OCI-LY7 (cell line): ENCODE measurements at regions not wholly inside any gene's neighbourhood (a gene's known extent, or its start where the extent isn't known, plus 50 kb on each side); places are given as distances from the start of the nearest gene placed in this dataset.

ENCODE experiments used
- BruUV-seq: library from RNA; stranded (reverse); fragments of 400-500 nt; replicated peaks from 2 replicates; lab custom pipeline; 2021; lab: Mats Ljungman, UMichigan
- CTCF ChIA-PET: fragments of 300-600 bp; sonication (Branson Sonifier 250); formaldehyde crosslinking; loops from one replicate; lab custom pipeline; 2022; ENCODE audit warnings: antibody characterized with exemption; ENCODE audit not compliant: unreplicated experiment; lab: Charles Lee
- POLR2A ChIA-PET: fragments of 300-600 bp; sonication (Branson Sonifier 250); formaldehyde crosslinking; loops from one replicate; lab custom pipeline; 2022; ENCODE audit warnings: antibody characterized with exemption; lab: Charles Lee
- DNase-seq: peaks from one replicate; pipeline ENCODE4 v3.0.0-alpha.2; 2015; ENCODE audit warnings: low spot score
- H2AFZ ChIP-seq: fragments of 200-600 bp; sonication (generic), shearing (Covaris generic); 2 replicates; pipeline ENCODE4 v1.6.1; 2014; ENCODE audit warnings: mild to moderate bottlenecking, antibody characterized with exemption, low read length, moderate library complexity
- H3K27ac ChIP-seq: fragments of 200-600 bp; sonication (generic); 2 replicates; pipeline ENCODE4 v1.5.1; 2014; ENCODE audit warnings: mixed run types, low read depth, mild to moderate bottlenecking, moderate library complexity, low read length, inconsistent platforms; ENCODE audit not compliant: poor library complexity, severe bottlenecking
- H3K36me3 ChIP-seq: fragments of 200-600 bp; sonication (generic); 2 replicates; pipeline ENCODE4 v1.6.1; 2014; ENCODE audit warnings: mild to moderate bottlenecking, antibody characterized with exemption, low read length, moderate library complexity, mixed read lengths; ENCODE audit not compliant: insufficient read depth
- H3K4me1 ChIP-seq: fragments of 200-600 bp; sonication (generic); 2 replicates; pipeline ENCODE4 v1.5.1; 2014; ENCODE audit warnings: mild to moderate bottlenecking, low read length; ENCODE audit not compliant: insufficient read depth, poor library complexity, severe bottlenecking
- H3K4me2 ChIP-seq: fragments of 200-600 bp; sonication (generic); 2 replicates; pipeline ENCODE4 v1.6.1; 2014; ENCODE audit warnings: mild to moderate bottlenecking, low read length
- H3K4me3 ChIP-seq: fragments of 200-600 bp; sonication (generic); 2 replicates; pipeline ENCODE4 v1.5.1; 2014; ENCODE audit warnings: mild to moderate bottlenecking, low read depth, low read length; ENCODE audit not compliant: poor library complexity, severe bottlenecking
- H3K79me2 ChIP-seq: fragments of 200-600 bp; sonication (generic); 2 replicates; pipeline ENCODE4 v1.6.1; 2016; ENCODE audit warnings: low read depth, mild to moderate bottlenecking, low read length, moderate library complexity, mixed read lengths; ENCODE audit not compliant: insufficient read depth
- H3K9me2 ChIP-seq: fragments of 200-600 bp; sonication (generic); 2 replicates; pipeline ENCODE4 v1.6.1; 2016; ENCODE audit warnings: mild to moderate bottlenecking, low read length, mixed read lengths; ENCODE audit not compliant: insufficient read depth
- H3K9me3 ChIP-seq: fragments of 200-600 bp; sonication (generic); 2 replicates; pipeline ENCODE4 v1.6.1; 2014; ENCODE audit warnings: mild to moderate bottlenecking, mixed run types, low read length, mixed read lengths
- H4K20me1 ChIP-seq: fragments of 200-600 bp; sonication (generic); 2 replicates; pipeline ENCODE4 v1.6.1; 2014; ENCODE audit warnings: mild to moderate bottlenecking, antibody characterized with exemption, low read length, moderate library complexity, mixed read lengths; ENCODE audit not compliant: insufficient read depth
- EZH2phosphoT487 ChIP-seq: fragments of 200-600 bp; sonication (generic); IDR thresholded peaks from 2 replicates; pipeline ENCODE4 v1.6.1; 2018; ENCODE audit warnings: low read depth, borderline replicate concordance, mild to moderate bottlenecking, mixed run types, antibody characterized with exemption, low read length, moderate library complexity, mixed read lengths
- intact Hi-C: fragments of 100-400 bp; cut with micrococcal nuclease; formaldehyde crosslinking; loops from one replicate; pipeline ENCODE4 v1.10.0; 2022; ENCODE audit not compliant: unreplicated experiment
- TF ChIP-seq, protein P1 (sequence below): fragments of 200-600 bp; sonication (generic); conservative IDR thresholded peaks from 2 replicates; pipeline ENCODE4 v1.5.1; 2014; ENCODE audit warnings: mild to moderate bottlenecking, antibody characterized with exemption, low read length, moderate library complexity, mixed read lengths

DNA sequence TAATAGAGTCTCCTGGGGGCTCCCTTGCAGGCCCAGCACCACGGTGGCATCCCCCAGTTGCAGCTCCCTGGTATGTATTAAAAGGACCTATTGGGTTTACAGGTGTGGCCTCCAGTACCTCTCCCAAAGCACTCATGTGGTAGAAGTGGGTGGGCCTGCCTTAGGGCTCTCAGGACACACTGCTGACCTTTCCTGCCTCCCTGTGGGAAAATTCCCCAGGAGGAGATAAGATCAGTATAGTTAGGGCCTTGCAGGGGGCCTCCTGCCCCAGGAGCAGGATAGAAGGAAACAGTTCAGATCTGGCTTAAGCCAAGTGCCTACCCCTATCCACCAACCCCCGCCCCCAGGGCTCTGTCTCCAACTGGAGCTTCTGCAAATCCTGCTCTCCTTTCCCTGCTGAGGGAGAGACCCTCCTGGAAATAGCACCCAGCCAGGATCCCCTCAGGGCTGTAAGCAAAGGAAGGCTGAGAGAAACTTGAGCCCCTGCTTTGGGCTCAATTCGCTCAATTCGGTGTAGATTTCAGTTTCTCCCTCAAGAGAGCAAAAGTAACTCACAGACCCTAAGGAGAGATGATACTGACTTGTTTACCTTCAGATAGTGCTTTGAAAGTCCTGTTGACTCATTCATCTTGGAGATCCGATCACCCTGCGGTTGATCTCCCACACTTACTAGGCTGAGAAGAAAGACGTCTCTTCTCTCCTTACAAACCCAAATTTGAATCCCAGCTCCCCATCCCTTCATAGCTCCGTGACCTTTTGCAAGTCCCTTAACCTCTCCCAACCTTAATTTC lies 130.6 kb downstream of the WDR11 start:
- Histone ChIP-seq H3K9me3 (no peaks in the 10 kb centered on the region), H3K4me3 (no peak overlapping the region), H3K27ac (no peak overlapping the region), H3K36me3 (no peaks in the 10 kb centered on the region), H3K79me2 (no peaks in the 10 kb centered on the region), H3K4me2 (no peak overlapping the region), H3K9me2 (no peaks in the 10 kb centered on the region), H2AFZ (no peak overlapping the region), H3K4me1 (no peaks in the 10 kb centered on the region), H4K20me1 (no peaks in the 10 kb centered on the region)
- CTCF ChIA-PET = no interaction called here
- POLR2A ChIA-PET = no interaction called here
- intact Hi-C loops = no loop called here
- TF ChIP-seq EZH2phosphoT487 = no peak
- TF ChIP-seq, protein P1, sequence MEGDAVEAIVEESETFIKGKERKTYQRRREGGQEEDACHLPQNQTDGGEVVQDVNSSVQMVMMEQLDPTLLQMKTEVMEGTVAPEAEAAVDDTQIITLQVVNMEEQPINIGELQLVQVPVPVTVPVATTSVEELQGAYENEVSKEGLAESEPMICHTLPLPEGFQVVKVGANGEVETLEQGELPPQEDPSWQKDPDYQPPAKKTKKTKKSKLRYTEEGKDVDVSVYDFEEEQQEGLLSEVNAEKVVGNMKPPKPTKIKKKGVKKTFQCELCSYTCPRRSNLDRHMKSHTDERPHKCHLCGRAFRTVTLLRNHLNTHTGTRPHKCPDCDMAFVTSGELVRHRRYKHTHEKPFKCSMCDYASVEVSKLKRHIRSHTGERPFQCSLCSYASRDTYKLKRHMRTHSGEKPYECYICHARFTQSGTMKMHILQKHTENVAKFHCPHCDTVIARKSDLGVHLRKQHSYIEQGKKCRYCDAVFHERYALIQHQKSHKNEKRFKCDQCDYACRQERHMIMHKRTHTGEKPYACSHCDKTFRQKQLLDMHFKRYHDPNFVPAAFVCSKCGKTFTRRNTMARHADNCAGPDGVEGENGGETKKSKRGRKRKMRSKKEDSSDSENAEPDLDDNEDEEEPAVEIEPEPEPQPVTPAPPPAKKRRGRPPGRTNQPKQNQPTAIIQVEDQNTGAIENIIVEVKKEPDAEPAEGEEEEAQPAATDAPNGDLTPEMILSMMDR = no peak
- BruUV-seq = no TSS peak
- DNase-seq = no peak

DNA sequence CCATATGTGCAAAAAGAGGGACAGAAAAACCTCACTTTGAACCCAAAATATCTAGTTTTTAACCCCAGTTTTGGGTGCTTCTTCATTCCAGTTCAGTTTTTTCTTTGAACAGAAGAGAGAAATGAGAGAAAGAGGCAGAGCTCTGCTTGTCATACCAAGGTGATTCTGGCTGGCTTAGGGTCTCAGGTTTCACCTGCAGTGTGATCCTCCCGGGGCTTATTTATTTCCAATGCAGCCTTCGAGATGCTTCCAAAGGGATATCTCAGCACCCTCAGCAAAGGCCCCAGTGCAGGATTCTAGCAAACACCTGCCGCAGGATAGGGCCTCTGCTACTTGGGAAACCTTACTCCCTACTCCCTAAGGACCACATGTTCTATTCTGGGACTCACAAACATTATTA lies 131.3 kb downstream of the WDR11 start:
- no peak for DNase-seq
- H3K36me3 ChIP-seq = no peaks in the 10 kb centered on the region
- ChIA-PET POLR2A (no interaction called here), CTCF (no interaction called here)
- no peaks in the 10 kb centered on the region for H3K79me2 ChIP-seq
- no peak overlapping the region for H3K4me2 ChIP-seq
- no TSS peak for BruUV-seq
- H3K4me3 ChIP-seq = no peak overlapping the region
- no peak overlapping the region for H3K27ac ChIP-seq
- H4K20me1 ChIP-seq = no peaks in the 10 kb centered on the region
- TF ChIP-seq, protein P1 = no peak
- no peak for TF ChIP-seq EZH2phosphoT487
- H3K9me2 ChIP-seq = no peaks in the 10 kb centered on the region
- no peaks in the 10 kb centered on the region for H3K4me1 ChIP-seq
- H3K9me3 ChIP-seq = no peaks in the 10 kb centered on the region
- intact Hi-C loops = no loop called here
- H2AFZ ChIP-seq = no peak overlapping the region

DNA sequence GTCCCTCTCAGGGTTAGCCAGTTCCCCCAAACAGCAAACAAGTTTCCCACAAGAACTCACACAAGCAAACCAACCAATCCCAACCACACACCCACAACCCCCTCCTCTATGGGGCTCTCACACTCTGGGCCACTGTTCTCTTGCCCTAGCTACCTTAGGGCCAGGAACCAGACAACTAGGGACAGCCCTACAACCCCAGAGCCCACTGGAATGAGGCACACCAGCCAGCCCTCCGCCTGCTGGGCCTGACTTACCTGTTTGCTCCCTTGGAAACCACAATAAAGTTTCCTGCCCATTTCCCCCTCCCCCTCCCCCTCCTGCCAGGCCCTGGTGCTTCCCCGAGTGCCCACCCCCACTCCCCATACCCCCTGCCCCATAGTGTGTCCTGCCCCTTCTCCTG lies 132.6 kb downstream of the WDR11 start:
- intact Hi-C loops = no loop called here
- Histone ChIP-seq H3K4me3 (no peak overlapping the region), H2AFZ (no peak overlapping the region), H4K20me1 (no peaks in the 10 kb centered on the region), H3K27ac (no peak overlapping the region), H3K9me3 (no peaks in the 10 kb centered on the region), H3K4me1 (no peaks in the 10 kb centered on the region), H3K9me2 (no peaks in the 10 kb centered on the region), H3K4me2 (no peak overlapping the region), H3K36me3 (no peaks in the 10 kb centered on the region), H3K79me2 (no peaks in the 10 kb centered on the region)
- no peak for TF ChIP-seq EZH2phosphoT487
- TF ChIP-seq, protein P1 = no peak
- CTCF ChIA-PET = no interaction called here
- no peak for DNase-seq
- POLR2A ChIA-PET = no interaction called here
- BruUV-seq = no TSS peak
